ENCODE measurements at regions not wholly inside any gene's neighbourhood (a gene's known extent, or its start where the extent isn't known, plus 50 kb on each side); places are given as distances from the start of the nearest gene placed in this dataset.
A peak's percentile ranks its signal among the peaks of the same experiment; 100 is the strongest.
"Not testable (repeated sequence)": the region's sequence is repeated elsewhere in the genome, so short reads cannot be mapped to it uniquely, and the experiment has no call there.

DNA sequence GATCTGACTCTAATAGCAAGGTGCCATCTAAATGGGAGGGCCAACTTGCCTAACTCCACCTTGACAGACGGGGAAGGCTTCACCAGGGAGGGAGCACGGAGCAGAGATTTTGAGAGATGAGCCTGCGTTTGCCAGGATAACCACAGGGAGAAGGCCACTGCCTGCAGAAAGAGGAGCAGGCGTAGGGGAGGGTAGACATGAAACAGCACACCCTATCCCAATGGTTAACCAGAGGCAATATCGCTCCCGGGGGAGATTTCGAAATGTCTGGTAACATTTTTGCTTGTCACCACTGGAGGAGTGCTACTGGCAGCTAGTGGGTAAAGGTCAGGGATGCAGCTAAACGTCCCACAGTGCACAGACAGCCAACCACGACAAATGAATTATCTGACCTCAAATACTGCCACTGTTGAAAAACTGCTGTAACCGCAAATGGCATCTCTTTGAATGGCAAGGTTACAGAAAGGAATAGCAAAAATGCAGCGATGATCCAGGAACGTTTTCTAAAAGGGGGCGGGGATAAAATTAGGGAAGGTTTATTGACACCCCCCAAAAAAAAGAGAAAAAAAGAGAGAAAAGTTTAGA lies 126.0 kb upstream of the ATF7IP start (continued):
- TF ChIP-seq EMX1 (CRISPR knock-in tag; IDR thresholded peaks at IDR 0.05) (no peak), CREM (CRISPR knock-in tag; IDR thresholded peaks at IDR 0.05) (no peak)

DNA sequence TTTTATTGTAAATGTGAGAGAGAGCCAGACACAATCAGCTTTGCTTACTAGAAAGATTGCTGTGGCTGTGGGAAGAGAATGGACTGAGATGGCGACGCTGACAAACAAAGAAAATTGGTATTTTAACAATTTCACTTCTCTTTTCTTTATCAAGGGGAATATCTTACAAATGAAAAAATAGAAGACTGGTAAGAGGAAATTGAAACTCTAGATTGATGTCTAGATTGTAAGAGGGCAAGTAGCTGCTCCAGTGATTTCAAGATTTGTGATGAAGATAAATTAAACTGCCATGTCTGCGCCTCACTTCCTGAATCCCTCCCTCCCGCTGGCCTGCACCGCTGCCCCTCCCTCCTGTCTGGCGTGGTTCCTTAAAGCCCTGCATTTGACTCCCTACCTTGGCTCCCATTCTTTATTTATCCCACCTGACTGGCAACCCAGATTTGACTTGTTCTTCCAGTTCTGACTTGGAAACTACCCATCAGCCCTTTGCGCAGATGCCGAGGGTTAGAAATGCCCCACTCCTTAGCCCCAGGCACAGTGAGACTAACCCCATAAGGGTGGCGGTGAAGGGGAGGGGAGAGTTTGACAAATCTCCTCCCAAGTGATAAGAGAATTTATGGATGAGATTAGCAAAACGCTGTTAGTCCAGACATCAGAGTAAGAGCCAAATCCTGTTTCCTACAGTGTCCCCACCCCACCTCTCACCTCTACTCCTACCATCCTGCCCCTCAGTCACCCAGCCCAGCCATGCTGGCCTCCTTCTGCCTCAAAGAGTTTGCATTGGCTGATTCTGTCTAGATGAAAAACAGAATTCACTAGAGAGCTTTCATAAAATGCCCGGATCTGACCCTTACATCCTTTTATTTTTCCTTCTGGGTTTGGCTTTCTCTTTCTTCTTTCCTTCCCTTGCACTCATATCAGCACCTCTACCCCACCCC lies 125.3 kb upstream of the ATF7IP start:
- peak overlapping the region; percentile 48 for H3K4me3 Mint-ChIP-seq
- no peaks in the 10 kb centered on the region for H3K27me3 Mint-ChIP-seq (ENCODE audit: low read depth)
- ATAC-seq (peak; percentile 82), DNase-seq (ENCODE audit: low spot score) (peak; percentile 42)
- peaks cover 34% of the 10 kb centered on the region for H3K4me1 Mint-ChIP-seq
- no peak for TF ChIP-seq IRF2 (CRISPR knock-in tag; IDR thresholded peaks at IDR 0.05; ENCODE audit: borderline replicate concordance, low read depth)
- TF ChIP-seq SP1 (CRISPR knock-in tag; conservative IDR thresholded peaks at IDR 0.05) = no peak
- TF ChIP-seq, protein P1, sequence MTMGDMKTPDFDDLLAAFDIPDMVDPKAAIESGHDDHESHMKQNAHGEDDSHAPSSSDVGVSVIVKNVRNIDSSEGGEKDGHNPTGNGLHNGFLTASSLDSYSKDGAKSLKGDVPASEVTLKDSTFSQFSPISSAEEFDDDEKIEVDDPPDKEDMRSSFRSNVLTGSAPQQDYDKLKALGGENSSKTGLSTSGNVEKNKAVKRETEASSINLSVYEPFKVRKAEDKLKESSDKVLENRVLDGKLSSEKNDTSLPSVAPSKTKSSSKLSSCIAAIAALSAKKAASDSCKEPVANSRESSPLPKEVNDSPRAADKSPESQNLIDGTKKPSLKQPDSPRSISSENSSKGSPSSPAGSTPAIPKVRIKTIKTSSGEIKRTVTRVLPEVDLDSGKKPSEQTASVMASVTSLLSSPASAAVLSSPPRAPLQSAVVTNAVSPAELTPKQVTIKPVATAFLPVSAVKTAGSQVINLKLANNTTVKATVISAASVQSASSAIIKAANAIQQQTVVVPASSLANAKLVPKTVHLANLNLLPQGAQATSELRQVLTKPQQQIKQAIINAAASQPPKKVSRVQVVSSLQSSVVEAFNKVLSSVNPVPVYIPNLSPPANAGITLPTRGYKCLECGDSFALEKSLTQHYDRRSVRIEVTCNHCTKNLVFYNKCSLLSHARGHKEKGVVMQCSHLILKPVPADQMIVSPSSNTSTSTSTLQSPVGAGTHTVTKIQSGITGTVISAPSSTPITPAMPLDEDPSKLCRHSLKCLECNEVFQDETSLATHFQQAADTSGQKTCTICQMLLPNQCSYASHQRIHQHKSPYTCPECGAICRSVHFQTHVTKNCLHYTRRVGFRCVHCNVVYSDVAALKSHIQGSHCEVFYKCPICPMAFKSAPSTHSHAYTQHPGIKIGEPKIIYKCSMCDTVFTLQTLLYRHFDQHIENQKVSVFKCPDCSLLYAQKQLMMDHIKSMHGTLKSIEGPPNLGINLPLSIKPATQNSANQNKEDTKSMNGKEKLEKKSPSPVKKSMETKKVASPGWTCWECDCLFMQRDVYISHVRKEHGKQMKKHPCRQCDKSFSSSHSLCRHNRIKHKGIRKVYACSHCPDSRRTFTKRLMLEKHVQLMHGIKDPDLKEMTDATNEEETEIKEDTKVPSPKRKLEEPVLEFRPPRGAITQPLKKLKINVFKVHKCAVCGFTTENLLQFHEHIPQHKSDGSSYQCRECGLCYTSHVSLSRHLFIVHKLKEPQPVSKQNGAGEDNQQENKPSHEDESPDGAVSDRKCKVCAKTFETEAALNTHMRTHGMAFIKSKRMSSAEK (CRISPR knock-in tag; IDR thresholded peaks at IDR 0.05; ENCODE audit: borderline replicate concordance) = no peak
- TF ChIP-seq, protein P2, sequence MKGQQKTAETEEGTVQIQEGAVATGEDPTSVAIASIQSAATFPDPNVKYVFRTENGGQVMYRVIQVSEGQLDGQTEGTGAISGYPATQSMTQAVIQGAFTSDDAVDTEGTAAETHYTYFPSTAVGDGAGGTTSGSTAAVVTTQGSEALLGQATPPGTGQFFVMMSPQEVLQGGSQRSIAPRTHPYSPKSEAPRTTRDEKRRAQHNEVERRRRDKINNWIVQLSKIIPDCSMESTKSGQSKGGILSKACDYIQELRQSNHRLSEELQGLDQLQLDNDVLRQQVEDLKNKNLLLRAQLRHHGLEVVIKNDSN (CRISPR knock-in tag; IDR thresholded peaks at IDR 0.05) = no peak
- no peak for TF ChIP-seq OVOL2 (CRISPR knock-in tag; IDR thresholded peaks at IDR 0.05; ENCODE audit: borderline replicate concordance)
- peak overlapping the region; percentile 87 for H3K27ac Mint-ChIP-seq
- H3K9me3 Mint-ChIP-seq = peaks cover 5% of the 10 kb centered on the region
- H3K36me3 Mint-ChIP-seq = peaks cover 16% of the 10 kb centered on the region
- CTCF ChIA-PET = interaction anchor here (0.7 to 3.0 kb wide), 9 partner anchors 15 to 373 kb away, joined by 3 to 59 read pairs (median 4); partner anchors contain the start of gene ATF7IP
- POLR2A ChIA-PET = interaction anchor here (1.5 to 3.2 kb wide), 2 partner anchors 18 to 125 kb away, joined by 4 to 13 read pairs; partner anchors contain the start of gene ATF7IP

DNA sequence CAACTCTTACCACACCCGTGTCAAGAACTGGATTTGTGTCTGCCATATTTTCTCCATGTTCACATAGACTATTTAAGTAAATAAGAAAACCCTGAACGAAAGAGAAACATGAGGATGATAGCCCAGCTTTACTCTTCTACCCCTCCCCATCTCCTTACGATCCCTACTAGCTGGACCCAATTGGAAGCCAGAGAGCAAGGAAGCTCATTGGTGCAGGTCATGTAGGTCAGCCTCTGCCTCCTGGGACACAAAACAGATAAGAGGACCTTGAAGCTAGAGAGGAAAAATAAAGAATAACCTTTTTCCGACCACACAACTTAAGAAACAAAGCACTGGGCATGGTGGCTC lies 124.6 kb upstream of the ATF7IP start:
- CTCF ChIA-PET = interaction anchor here (1.5 to 1.9 kb wide), 2 partner anchors 125 to 213 kb away, joined by 4 to 5 read pairs; partner anchors contain the start of gene ATF7IP
- H3K9me3 Mint-ChIP-seq = peaks cover 5% of the 10 kb centered on the region
- peaks cover 16% of the 10 kb centered on the region for H3K36me3 Mint-ChIP-seq
- TF ChIP-seq SMAD3 (CRISPR knock-in tag; IDR thresholded peaks at IDR 0.05; ENCODE audit: borderline replicate concordance) = no peak
- no peak for TF ChIP-seq EMX1 (CRISPR knock-in tag; IDR thresholded peaks at IDR 0.05)
- no peak for TF ChIP-seq ATF1 (CRISPR knock-in tag; IDR thresholded peaks at IDR 0.05)
- no peak for TF ChIP-seq ZNF219 (CRISPR knock-in tag; IDR thresholded peaks at IDR 0.05; ENCODE audit: borderline replicate concordance)
- no peak for TF ChIP-seq TP53 (CRISPR knock-in tag; IDR thresholded peaks at IDR 0.05)
- DNase-seq (ENCODE audit: low spot score) (no peak), ATAC-seq (no peak)
- no peak overlapping the region for H3K4me3 Mint-ChIP-seq
- POLR2A ChIA-PET = no interaction called here
- H3K27me3 Mint-ChIP-seq (ENCODE audit: low read depth) = no peaks in the 10 kb centered on the region
- peak overlapping the region; percentile 87 for H3K27ac Mint-ChIP-seq
- peaks cover 36% of the 10 kb centered on the region for H3K4me1 Mint-ChIP-seq

DNA sequence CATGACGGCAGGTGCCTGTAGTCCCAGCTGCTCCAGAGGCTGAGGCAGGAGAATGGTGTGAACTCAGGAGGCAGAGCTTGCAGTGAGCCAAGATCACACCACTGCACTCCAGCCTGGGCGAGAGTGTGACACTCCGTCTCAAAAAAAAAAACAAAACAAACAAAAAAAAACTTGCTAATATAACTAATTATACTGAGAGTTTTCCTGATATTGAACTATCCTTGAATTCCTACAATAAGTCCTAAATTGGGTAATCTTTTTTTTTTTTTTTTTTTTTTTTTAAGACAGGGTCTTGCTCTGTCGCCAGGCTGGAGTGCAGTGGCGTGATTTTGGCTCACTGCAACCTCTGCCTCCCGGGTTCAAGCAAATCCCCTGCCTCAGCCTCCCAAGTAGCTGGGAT lies 122.7 kb upstream of the ATF7IP start:
- CTCF ChIA-PET = interaction anchor here (0.9 kb wide), 1 partner anchor 211 kb away, joined by 3 read pairs; no protein-coding TSS in a partner anchor
- DNase-seq (ENCODE audit: low spot score); H3K27ac Mint-ChIP-seq; ATAC-seq; H3K27me3 Mint-ChIP-seq (ENCODE audit: low read depth); POLR2A ChIA-PET; H3K4me3 Mint-ChIP-seq; H3K9me3 Mint-ChIP-seq: not testable (repeated sequence)
- peaks cover 36% of the 10 kb centered on the region for H3K4me1 Mint-ChIP-seq
- peaks cover 16% of the 10 kb centered on the region for H3K36me3 Mint-ChIP-seq
